Mesendoderm (in vitro differentiated cells): ENCODE measurements at regions not wholly inside any gene's neighbourhood (a gene's known extent, or its start where the extent isn't known, plus 50 kb on each side); places are given as distances from the start of the nearest gene placed in this dataset.

ENCODE experiments used
- DNase-seq: peaks from one replicate; pipeline ENCODE4 v3.0.0; 2013
- H2AK5ac ChIP-seq: 2 replicates; pipeline ENCODE4 v1.6.1; 2013; ENCODE audit warnings: low read length, inconsistent platforms
- H2BK120ac ChIP-seq: 2 replicates; pipeline ENCODE4 v1.6.1; 2013; ENCODE audit warnings: low read depth, mild to moderate bottlenecking, low read length, moderate library complexity, mixed read lengths
- H2BK15ac ChIP-seq: replicated peaks from 2 replicates; pipeline ENCODE4 v1.6.1; 2013; ENCODE audit warnings: low read depth, mild to moderate bottlenecking, moderate library complexity
- H2BK5ac ChIP-seq: 2 replicates; pipeline ENCODE4 v1.6.1; 2013; ENCODE audit warnings: low read length, inconsistent platforms
- H3K18ac ChIP-seq: 2 replicates; pipeline ENCODE4 v1.6.1; 2013; ENCODE audit warnings: mild to moderate bottlenecking, low read length, mixed read lengths
- H3K23ac ChIP-seq: one replicate; pipeline ENCODE4 v1.6.1; 2013; ENCODE audit warnings: low read length
- H3K27ac ChIP-seq: 2 replicates; pipeline ENCODE4 v1.5.1; 2013; ENCODE audit warnings: low read depth, mild to moderate bottlenecking, inconsistent platforms, low read length, moderate library complexity
- H3K27me3 ChIP-seq: 2 replicates; pipeline ENCODE4 v1.6.1; 2013; ENCODE audit warnings: low read length, control low read depth, mild to moderate bottlenecking, inconsistent platforms; ENCODE audit not compliant: insufficient read depth, poor library complexity
- H3K36me3 ChIP-seq: 2 replicates; pipeline ENCODE4 v1.6.1; 2013; ENCODE audit warnings: low read length, inconsistent platforms; ENCODE audit not compliant: control insufficient read depth, insufficient read depth
- H3K4ac ChIP-seq: one replicate; pipeline ENCODE4 v1.6.1; 2013; ENCODE audit warnings: low read depth, mild to moderate bottlenecking, low read length, moderate library complexity
- H3K4me1 ChIP-seq: 2 replicates; pipeline ENCODE4 v1.6.1; 2013; ENCODE audit warnings: low read depth, low read length, inconsistent platforms; ENCODE audit not compliant: control insufficient read depth
- H3K4me2 ChIP-seq: 2 replicates; pipeline ENCODE4 v1.6.1; 2013; ENCODE audit warnings: low read length
- H3K4me3 ChIP-seq: 2 replicates; pipeline ENCODE4 v1.5.1; 2013; ENCODE audit warnings: mild to moderate bottlenecking, low read length
- H3K56ac ChIP-seq: one replicate; pipeline ENCODE4 v1.6.1; 2013; ENCODE audit warnings: low read length
- H3K79me1 ChIP-seq: 2 replicates; pipeline ENCODE4 v1.6.1; 2013; ENCODE audit warnings: low read length, inconsistent platforms
- H3K79me2 ChIP-seq: 2 replicates; pipeline ENCODE4 v1.6.1; 2013; ENCODE audit warnings: mild to moderate bottlenecking, low read length; ENCODE audit not compliant: control insufficient read depth, insufficient read depth
- H3K9ac ChIP-seq: 2 replicates; pipeline ENCODE4 v1.6.1; 2013; ENCODE audit warnings: low read length, inconsistent platforms
- H4K5ac ChIP-seq: one replicate; pipeline ENCODE4 v1.6.1; 2013; ENCODE audit warnings: low read length
- H4K8ac ChIP-seq: one replicate; pipeline ENCODE4 v1.6.1; 2013; ENCODE audit warnings: low read depth, mild to moderate bottlenecking, control low read depth, low read length, moderate library complexity
- WGBS: extraction: QIAGEN DNeasy Blood & Tissue Kit; methylation state at CpG from one replicate; pipeline ENCODE4 v1.1.7; 2013; ENCODE audit warnings: low lambda C conversion rate, missing lambda C conversion rate; ENCODE audit not compliant: insufficient coverage; ENCODE audit errors: extremely low coverage; 5-methylcytosine and 5-hydroxymethylcytosine counted together

DNA sequence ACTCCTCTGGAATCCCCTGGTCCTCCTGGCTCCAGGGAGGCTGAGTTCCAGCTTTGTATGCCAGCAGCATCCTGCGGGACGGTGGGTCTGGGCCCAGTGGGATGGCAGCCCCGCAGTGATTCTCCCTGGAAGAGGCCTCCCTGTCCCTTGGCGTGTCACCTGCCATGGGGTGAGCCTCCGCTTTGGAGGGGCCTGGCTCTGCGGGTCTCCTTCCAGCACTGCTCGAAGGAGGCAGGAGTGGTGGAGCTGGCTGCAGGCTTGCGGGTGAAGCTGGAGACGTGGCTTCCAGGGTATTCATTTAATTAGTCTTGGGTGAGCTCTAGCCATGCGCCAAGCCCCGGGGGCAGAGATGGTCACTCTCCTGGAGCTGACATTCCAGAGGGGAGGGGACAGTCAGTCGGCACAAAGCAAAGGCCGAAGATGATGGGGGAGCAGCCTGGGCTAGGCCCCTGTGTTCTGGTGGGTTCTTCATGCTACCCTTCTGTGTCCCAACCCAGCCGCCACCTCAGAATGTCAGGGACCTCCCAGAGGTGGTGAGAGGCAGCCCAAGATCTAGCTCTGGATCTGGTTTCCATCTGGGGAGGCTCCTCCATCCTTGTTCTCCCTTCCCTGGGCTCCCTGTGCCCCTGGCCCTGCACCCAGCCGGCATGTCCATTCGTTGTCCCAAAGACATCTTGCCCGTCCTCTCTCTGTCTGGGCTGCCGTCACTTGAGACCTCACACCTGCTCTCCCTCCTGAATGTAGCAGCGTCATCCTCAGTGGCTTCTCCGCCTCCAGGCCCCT lies 1332.5 kb downstream of the BRD1 start:
- peak; percentile 56 for DNase-seq
- Histone ChIP-seq H4K8ac (no peak overlapping the region), H4K5ac (no peak overlapping the region), H2BK15ac (no peak overlapping the region), H3K27me3 (no peaks in the 10 kb centered on the region), H2BK120ac (no peak overlapping the region), H3K4ac (no peak overlapping the region), H3K79me2 (peaks cover 15% of the 10 kb centered on the region), H3K9ac (no peak overlapping the region), H3K23ac (no peak overlapping the region), H3K4me2 (no peak overlapping the region), H3K4me3 (no peak overlapping the region), H3K4me1 (peaks cover 12% of the 10 kb centered on the region), H3K36me3 (no peaks in the 10 kb centered on the region), H2AK5ac (no peak overlapping the region), H3K27ac (no peak overlapping the region), H2BK5ac (no peak overlapping the region), H3K56ac (no peak overlapping the region), H3K18ac (no peak overlapping the region), H3K79me1 (peaks cover 16% of the 10 kb centered on the region)
- no CpG with 5 or more reads among the region's 20 CpGs for WGBS

DNA sequence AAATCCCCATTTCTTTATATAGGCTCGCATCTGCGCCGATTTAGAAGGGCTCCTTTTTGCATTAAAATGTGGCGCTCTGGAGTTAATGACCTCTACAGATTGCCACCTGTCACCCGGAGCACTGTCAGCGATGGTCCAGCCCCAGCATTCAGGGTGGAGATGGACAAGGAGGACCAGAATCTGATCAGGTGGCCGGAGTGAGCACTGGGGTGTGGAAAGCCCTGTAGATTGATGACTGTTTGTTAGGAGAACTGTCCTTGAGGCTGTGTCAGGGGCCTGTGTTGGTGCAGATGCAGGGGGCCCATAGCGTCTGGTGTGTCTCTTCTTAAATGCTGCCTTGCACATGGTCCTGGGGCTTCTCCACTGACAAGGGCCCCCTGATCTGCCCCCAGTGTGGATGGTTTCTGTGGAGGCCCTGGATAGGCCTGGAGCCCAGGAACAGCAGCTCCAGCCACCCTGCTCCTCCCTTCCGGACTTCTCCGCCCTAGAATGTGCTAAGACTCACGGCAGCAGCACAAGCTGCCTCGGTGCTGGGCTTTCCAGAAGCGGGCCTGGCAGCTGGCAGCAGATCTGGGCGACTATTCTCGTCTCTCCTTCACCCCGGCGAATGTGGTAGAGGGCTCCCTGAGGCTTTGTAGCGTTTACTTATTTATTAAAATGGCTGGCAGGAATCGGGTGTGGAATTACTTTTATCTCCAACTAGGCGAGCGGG lies 1333.3 kb downstream of the BRD1 start:
- H3K9ac ChIP-seq: no peak overlapping the region
- H3K27ac ChIP-seq: no peak overlapping the region
- H3K18ac ChIP-seq: no peak overlapping the region
- H3K56ac ChIP-seq: no peak overlapping the region
- no peak overlapping the region for H4K8ac ChIP-seq
- DNase-seq: no peak
- H2BK120ac ChIP-seq: no peak overlapping the region
- H3K79me1 ChIP-seq: peaks cover 16% of the 10 kb centered on the region
- no peak overlapping the region for H2BK5ac ChIP-seq
- H2AK5ac ChIP-seq: no peak overlapping the region
- H2BK15ac ChIP-seq: no peak overlapping the region
- no peak overlapping the region for H3K4ac ChIP-seq
- H3K4me3 ChIP-seq: no peak overlapping the region
- no peak overlapping the region for H3K4me2 ChIP-seq
- H4K5ac ChIP-seq: no peak overlapping the region
- H3K4me1 ChIP-seq: peaks cover 11% of the 10 kb centered on the region
- H3K23ac ChIP-seq: no peak overlapping the region
- no peaks in the 10 kb centered on the region for H3K27me3 ChIP-seq
- H3K79me2 ChIP-seq: peaks cover 14% of the 10 kb centered on the region
- WGBS: no CpG with 5 or more reads among the region's 21 CpGs
- no peaks in the 10 kb centered on the region for H3K36me3 ChIP-seq

DNA sequence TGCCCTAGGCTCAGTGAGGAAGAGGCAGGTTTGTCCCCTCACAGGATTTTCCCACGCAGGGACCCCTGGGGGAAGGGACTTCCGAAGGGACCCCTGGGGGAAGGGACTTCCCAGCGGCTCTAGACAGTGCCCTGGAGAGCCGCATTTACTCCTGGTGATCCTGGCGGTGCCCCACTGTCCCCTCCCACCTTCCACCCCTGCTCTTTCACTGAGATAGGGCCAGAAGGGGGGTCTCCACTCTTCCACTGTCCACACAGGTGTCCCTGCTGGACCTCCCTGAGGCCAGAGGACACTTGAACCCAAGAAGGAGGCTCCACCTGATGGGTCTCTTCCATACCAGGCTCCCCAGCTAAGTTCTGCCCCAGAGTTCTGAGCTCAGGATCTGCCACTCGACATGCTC lies 1333.9 kb downstream of the BRD1 start:
- H3K4me1 ChIP-seq: peaks cover 6% of the 10 kb centered on the region
- H2BK120ac ChIP-seq: no peak overlapping the region
- no peak overlapping the region for H3K56ac ChIP-seq
- H3K23ac ChIP-seq: no peak overlapping the region
- no peak overlapping the region for H2AK5ac ChIP-seq
- H2BK15ac ChIP-seq: no peak overlapping the region
- H3K9ac ChIP-seq: no peak overlapping the region
- peaks cover 14% of the 10 kb centered on the region for H3K79me2 ChIP-seq
- H4K8ac ChIP-seq: no peak overlapping the region
- no peak overlapping the region for H3K4me2 ChIP-seq
- no peak overlapping the region for H3K18ac ChIP-seq
- H2BK5ac ChIP-seq: no peak overlapping the region
- no peak overlapping the region for H3K4ac ChIP-seq
- peaks cover 16% of the 10 kb centered on the region for H3K79me1 ChIP-seq
- no peaks in the 10 kb centered on the region for H3K27me3 ChIP-seq
- no peak overlapping the region for H3K4me3 ChIP-seq
- H3K27ac ChIP-seq: no peak overlapping the region
- no CpG with 5 or more reads among the region's 6 CpGs for WGBS
- H3K36me3 ChIP-seq: no peaks in the 10 kb centered on the region
- no peak for DNase-seq
- H4K5ac ChIP-seq: no peak overlapping the region

DNA sequence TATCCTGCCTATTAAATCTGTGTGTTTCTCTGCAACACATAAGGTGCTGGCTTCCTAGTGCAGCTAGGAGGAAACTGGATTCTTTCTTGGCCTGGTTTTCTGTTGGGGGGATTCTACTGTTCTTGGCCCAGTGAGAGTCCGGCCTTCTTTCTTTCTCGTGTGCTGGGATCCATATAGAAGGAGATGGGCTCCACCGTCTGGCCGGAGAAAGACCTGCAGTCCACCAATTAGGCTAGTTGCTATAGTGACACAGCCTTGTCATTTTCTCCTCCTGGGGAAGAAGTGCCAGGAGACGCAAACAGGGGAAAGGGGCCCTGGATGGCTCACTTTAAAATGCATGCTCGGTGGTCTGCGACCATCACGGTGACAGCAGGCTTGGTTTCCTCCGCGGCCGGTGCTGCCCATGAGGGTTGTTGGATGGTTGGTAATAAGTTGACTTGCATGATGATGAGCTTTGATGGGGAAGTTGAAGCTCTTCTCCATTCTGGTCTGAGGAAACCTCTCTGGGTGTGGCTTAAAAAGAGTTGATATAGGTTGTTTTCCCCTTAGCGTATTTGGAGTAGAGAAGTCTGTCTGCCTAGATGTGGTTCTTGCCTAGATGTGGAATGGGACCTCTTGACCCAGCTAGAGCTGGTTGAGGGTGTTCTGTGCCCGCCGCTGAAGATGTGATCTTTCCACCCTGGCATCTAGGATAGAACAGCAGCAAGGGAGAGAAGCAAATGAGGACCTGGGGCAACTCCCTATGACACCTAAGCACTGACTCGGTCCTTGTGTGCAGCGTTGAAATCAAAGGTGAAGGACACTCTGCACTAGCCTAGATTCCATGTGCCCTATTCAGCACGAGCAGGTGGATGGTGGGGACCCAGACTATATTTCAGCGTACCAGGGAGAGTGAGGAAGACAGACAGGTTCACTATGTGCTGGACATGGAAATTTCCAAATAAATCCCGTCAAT lies 1335.0 kb downstream of the BRD1 start:
- no peak overlapping the region for H4K8ac ChIP-seq
- no peak overlapping the region for H3K4me2 ChIP-seq
- no peak overlapping the region for H2BK5ac ChIP-seq
- H2AK5ac ChIP-seq: no peak overlapping the region
- H3K27me3 ChIP-seq: no peaks in the 10 kb centered on the region
- peaks cover 16% of the 10 kb centered on the region for H3K79me1 ChIP-seq
- no peak overlapping the region for H2BK15ac ChIP-seq
- no peak overlapping the region for H4K5ac ChIP-seq
- H3K56ac ChIP-seq: no peak overlapping the region
- no peak overlapping the region for H3K18ac ChIP-seq
- no peaks in the 10 kb centered on the region for H3K36me3 ChIP-seq
- H3K27ac ChIP-seq: no peak overlapping the region
- no peak overlapping the region for H3K9ac ChIP-seq
- peaks cover 14% of the 10 kb centered on the region for H3K79me2 ChIP-seq
- H2BK120ac ChIP-seq: no peak overlapping the region
- no peak overlapping the region for H3K4me3 ChIP-seq
- H3K4ac ChIP-seq: no peak overlapping the region
- peak; percentile 94 for DNase-seq
- H3K4me1 ChIP-seq: peaks cover 6% of the 10 kb centered on the region
- no peak overlapping the region for H3K23ac ChIP-seq
- no CpG with 5 or more reads among the region's 19 CpGs for WGBS

DNA sequence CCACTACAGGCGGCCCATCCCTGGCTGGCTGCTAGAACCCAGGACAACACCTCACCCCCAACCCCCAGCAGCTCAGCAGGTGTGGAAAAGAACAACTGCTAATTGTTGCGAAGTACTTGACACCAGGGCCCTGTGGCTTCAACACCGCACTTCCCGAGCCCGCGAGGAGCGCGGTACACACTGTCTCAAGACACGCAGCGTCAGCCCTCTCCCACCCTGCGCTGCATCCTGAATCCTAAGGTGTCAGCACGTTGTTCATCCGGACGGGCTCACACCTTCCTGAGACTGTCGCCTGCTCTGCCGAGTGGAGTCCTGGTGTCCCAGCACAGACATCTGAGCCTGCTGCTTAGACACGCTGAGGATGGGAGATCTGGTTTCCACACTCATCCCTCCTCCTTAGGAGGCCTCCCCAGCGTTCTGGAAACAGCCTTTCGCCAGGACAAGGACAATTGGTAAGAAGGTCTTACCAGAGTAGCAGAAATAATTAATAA lies 1336.2 kb downstream of the BRD1 start:
- Histone ChIP-seq H3K4me2 (peak overlapping the region; percentile 80), H3K4me3 (no peak overlapping the region), H2BK5ac (no peak overlapping the region)

More for the DNA sequence above, 1336.2 kb downstream of the BRD1 start:
- Histone ChIP-seq H3K79me2 (peaks cover 14% of the 10 kb centered on the region), H2BK15ac (no peak overlapping the region), H3K27ac (no peak overlapping the region), H4K5ac (no peak overlapping the region), H3K27me3 (no peaks in the 10 kb centered on the region), H3K56ac (peak overlapping the region; percentile 84), H3K9ac (peak overlapping the region; percentile 55), H3K4me1 (peaks cover 6% of the 10 kb centered on the region), H4K8ac (no peak overlapping the region), H3K4ac (no peak overlapping the region), H3K79me1 (peaks cover 16% of the 10 kb centered on the region), H3K18ac (no peak overlapping the region), H2BK120ac (no peak overlapping the region), H2AK5ac (no peak overlapping the region), H3K23ac (no peak overlapping the region), H3K36me3 (no peaks in the 10 kb centered on the region)
- DNase-seq: peak; percentile 67
- WGBS: no CpG with 5 or more reads among the region's 19 CpGs
